NCI-H526 (cell line): ENCODE measurements at regions not wholly inside any gene's neighbourhood (a gene's known extent, or its start where the extent isn't known, plus 50 kb on each side); places are given as distances from the start of the nearest gene placed in this dataset.
"Not testable (repeated sequence)": the region's sequence is repeated elsewhere in the genome, so short reads cannot be mapped to it uniquely, and the experiment has no call there.

Experiments
- DNase-seq, 2 experiments: peaks; one replicate each; lab custom pipeline; 2025; lab: John Stamatoyannopoulos, UW

DNA sequence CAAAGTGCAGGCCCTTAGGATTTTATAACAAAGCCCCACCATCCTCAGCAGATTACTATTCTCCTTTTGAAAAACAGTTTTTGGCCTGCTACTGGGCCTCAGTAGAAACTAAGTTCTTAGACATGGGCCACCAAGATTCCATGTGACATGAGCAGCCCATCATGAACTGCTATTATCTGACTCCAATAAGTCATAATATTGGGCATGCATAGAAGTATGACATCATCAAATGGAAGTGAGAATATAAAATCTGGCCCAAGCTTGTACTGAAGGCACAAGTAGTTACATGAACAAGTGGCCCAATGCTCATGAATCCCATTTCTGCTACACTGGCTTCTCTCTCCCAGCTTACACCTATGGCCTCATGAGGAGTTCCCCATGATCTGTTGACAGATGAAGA lies 404.8 kb downstream of the EPHA5 start:
- DNase-seq: no peak

DNA sequence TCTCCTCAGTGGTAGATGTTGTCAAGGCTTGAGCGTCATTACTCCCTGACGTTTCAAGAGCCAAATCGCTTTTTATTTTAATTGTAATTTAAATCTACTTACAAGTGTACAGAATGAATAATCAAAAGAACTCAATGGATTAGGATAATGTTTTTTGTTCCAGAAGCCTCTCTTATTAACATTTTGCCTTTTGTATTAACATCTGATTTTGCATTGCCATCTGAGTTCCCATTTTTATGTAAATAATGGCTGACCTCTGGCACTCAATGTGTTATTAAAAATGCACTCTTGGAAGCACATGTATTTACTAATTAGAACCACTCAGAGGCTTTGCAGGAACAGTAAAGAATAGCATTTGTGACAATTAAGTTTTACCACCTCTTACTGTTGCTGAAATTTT lies 411.0 kb downstream of the EPHA5 start:
- DNase-seq: no peak

- no peak for DNase-seq
These were observed 419.4 kb downstream of the EPHA5 start for GRCh38 chr4:65250916-65251315.

DNA sequence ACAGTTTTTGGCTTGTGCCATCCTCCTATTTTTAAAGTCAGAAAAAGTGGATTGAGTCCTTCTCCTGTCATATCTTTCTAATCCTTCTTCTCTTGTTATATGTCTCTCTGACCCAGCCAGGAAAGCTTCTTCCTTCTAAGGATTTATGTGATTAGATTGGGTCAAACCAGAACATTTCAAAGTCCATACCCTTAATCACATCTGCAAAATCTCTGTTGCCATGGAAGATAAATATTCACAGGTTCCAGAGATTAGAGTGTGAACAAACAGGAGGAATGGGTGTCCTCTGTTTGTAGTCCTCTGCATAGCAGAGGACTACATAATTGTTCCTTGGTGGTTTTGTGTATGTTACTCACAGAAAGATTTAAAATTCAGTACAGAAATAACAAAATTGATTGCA lies 421.2 kb downstream of the EPHA5 start:
- no peak for DNase-seq

DNA sequence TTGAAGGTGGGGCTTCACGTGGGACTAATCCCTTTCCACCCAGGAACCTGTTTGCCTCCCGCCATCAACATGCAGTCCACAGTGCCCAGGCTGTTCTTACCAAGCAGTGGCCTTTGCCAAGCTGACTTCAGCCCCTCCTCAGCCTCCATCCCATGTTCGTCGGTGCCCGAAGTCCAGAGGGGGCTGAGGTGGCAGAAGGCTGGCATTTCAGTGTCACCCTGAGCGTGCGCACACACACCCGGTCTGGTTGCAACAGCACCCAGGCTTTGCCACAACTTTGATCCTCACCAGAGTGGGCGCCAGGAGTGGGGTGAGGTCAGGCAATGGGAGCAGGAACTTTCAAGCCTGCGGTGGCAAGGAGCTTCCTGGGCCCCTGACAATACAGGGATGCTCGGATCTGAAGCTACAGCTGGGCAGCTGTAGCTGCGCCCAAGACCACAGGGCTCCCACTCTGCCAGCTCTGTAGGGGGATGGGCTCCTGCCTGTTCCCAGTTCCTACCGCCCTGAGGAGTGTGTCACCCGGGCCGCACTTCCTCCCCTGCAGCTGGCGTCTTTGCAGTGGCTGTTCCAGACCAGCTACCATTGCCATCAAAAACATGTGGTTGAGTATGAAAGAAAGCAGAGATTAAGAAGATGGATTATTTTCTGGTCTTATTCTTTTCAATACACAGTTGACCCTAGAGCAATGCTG lies 428.0 kb downstream of the EPHA5 start:
- DNase-seq: no peak

DNA sequence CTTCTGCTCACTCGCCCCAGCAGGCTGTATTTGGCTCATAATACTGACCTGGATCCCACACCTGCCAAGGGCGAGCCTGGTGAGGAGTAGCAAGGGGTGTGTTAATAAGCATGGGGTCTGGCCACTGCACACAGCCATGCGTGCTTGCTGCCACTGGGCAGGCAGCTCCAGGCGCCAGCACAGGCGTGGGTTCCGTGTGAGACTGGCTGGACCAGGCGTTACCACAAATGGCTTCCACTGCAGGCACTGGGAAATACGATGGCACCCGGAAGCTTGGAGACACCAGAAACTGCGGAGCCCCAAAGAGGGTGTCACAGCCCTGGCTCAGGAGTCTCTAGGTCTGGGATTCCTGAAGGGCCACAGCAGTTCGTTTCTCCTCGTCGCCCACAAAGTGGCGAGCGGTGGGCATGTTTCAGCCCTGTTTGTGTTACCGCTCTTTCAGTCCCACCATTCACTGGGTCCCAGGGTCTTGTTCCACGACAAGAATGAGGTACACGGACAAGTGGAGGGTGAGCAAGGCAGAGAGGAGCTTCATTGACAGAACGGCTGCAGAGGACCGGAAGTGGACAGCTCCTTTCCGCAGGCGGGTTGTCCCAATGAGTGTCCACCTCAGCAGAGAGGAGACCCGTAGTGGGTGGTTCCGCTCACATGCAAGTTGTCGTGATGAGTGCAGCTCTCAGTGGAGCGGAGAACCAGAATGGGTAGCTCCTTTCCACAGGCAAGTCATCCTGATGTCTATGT lies 428.9 kb downstream of the EPHA5 start:
- no peak for DNase-seq

- DNase-seq: no peak
These were observed 436.2 kb downstream of the EPHA5 start for GRCh38 chr4:65234061-65234460.

DNA sequence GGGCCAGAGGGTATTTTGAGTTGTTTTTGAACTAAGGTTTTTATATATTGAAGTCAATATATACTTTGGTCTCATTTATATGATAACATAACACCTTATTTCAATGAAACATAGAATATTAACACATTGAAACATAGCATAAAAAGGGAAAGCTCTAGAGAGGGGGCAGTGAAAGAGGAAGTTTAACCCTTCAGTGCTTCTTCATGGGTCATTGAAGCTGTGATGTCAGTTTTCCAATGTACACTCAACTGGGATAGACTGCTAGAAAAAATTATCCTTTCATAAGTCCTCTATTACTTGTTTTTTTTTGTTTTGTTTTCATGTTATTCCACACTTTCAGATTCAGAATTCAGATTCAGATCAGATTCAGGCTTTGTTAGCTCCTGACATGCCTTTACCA lies 442.7 kb downstream of the EPHA5 start:
- no peak for DNase-seq

DNA sequence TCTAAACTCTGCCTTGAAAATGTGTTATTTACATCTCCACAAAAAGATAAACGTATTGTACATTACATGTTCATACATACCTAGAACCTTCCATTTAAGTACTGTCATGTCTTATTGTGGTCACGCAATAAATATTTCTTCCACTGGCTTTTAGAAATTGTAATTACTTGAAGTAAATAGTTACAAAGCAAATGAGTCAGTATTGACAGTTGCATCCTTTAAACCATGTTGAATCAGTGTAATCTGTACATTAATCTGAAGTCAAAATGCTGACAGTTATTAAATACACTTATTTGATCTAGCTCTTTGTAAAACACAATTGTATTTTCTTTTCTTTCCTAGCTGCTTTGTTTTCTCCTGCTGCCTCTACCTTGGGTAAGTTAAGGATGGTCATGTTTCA lies 446.7 kb downstream of the EPHA5 start:
- DNase-seq: no peak

DNA sequence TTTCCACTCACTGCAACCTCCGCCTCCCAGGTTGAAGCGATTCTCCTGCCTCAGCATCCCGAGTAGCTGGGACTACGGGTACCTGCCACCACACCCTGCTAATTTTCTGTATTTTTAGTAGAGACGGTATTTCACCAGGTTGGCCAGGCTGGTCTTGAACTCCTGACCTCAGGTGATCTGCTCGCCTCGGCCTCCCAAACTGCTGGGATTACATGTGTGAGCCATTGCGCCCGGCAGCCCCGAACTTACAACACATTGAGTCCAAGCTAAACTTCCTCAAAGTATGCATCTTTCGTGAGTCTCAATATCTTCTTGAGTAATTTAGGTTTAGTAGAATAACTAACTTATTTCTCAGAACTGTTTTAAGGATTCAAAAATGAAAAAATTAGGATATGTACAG lies 447.2 kb downstream of the EPHA5 start:
- DNase-seq: not testable (repeated sequence)

DNA sequence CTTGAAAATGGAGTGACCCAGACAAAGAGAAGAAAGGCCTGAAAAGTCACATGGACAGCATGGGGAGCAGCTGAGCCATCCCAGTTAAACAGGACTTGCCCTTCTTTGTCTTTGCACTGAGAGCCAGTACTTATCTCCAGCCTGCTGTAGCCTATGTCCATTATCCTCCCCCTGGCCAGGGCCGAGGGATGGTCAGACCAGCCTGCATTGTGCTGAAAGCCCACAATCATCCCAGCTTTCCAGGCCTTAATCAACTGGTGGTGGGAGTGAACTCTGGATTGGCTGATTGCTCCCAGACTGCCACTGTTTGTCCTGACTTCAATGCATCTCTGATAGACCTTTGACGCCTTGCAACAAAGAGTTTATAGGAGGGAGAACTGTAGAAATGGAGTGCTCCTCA lies 453.1 kb downstream of the EPHA5 start:
- no peak for DNase-seq

- DNase-seq: no peak
These were observed 467.4 kb downstream of the EPHA5 start for GRCh38 chr4:65202853-65203236.

- DNase-seq: no peak
These were observed 468.0 kb downstream of the EPHA5 start for GRCh38 chr4:65202165-65202852.

DNA sequence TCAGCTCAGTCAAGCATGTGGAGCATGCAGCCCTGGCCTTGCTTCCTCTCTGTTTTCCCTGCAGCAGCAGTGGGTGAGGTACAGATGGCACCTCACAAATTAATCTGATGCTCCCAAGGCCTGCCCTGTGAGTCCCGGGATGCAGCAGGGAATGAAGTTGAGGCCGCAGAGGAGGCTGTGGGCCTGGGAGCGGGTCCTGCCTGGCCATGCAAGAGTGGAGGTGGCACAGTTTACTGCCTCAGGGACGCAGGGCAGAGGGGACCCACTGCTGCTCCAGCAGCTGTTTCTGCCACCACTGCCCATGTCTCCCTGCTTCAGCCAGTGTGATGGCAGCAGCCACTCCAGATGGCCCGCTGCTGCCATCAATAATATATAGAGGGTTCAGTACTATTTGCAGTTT lies 474.6 kb downstream of the EPHA5 start:
- no peak for DNase-seq

DNA sequence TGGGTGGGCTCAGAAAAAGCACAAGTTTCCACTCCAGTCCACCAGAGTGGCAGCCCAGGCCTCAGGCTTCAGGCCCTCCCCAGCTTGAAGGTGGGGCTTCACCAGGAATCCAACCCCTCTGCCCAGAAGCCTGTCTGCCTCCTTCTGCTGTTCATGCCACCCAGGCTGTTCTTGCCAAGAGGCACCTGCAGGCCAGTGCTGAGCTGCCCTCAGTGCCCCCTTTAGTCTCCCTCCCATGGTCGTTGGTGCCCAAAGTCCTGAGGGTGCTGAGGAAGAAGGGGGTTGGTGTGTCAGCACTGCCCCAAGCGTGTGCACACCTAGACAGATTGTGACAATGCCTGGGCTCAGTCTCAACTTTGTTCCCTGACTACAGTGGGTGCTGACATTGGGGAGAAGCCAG lies 475.3 kb downstream of the EPHA5 start:
- DNase-seq: no peak

GRCh38 chr4:65193985-65194384 lies 476.3 kb downstream of the EPHA5 start:
- DNase-seq: no peak

- DNase-seq: no peak
These were observed 479.5 kb downstream of the EPHA5 start for GRCh38 chr4:65190780-65191179.

- no peak for DNase-seq
These were observed 494.7 kb downstream of the EPHA5 start for GRCh38 chr4:65175585-65175984.

DNA sequence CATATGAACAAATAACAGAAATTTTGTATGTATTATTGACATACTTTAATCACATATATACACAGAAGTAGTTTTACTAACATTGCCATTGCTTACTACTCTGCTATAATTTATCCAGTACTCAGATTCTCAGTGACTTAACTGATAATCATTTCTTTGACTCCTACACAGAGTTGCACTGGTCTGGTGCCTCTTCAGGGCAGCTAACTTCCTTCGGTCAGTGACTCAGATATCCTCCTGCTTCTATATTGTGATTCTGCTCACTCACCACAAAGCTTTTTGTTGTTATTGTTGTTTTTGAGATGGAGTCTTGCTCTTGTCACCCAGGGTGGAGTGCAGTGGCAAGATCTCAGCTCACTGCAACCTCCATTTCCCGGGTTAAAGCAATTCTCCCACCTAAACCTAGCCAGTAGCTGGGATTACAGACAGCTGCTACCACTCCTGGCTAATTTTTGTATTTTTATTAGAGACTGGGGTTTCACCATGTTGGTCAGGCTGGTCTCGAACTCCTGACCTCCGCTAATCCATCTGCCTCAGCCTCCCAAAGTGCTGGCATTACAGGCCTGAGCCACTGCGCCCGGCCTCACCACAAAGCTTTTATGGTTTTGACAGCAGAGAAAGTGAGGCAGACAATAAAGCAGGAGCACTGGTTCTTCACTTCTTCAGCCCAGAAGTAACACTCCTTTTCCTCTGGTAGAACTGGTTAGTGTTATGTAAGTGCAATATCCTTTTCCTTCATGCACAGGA lies 499.3 kb downstream of the EPHA5 start:
- DNase-seq: no peak

DNA sequence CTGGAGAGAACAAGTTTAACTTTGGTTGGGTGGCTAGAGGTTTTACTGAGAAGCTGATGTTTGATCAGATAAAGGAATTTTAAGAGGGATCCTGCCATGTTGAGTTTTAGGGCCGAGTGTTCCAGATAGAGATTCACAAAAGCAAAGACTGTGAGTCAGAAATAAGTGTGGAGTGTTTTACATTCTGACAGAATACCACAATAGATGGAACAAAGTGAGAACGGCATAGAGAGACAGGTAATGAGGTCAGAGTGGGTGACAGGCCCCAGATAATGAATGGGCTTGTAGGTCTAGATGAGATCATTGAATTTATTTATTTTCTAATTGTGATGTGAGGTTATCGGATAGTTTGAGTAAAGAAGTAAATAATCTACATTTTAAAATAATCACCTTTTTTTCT lies 502.6 kb downstream of the EPHA5 start:
- no peak for DNase-seq

DNA sequence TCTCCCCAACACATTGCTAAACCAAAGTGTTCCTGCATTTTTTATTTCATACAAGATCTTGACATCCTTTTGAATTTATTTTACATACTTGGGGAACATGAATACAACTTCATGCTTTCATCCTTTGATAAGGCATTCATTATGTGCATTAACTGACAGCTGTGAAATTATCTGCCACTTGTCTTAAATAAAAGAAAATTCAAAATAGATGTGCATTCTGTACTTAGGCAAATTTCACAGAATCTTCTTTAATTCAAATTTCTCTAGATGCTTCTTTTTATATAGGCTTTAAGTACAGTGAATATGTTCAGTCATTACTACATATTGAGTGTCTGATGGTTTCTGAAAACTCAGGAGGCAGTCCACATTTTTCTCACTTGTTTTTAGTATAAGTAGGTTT lies 518.1 kb downstream of the EPHA5 start:
- no peak for DNase-seq

DNA sequence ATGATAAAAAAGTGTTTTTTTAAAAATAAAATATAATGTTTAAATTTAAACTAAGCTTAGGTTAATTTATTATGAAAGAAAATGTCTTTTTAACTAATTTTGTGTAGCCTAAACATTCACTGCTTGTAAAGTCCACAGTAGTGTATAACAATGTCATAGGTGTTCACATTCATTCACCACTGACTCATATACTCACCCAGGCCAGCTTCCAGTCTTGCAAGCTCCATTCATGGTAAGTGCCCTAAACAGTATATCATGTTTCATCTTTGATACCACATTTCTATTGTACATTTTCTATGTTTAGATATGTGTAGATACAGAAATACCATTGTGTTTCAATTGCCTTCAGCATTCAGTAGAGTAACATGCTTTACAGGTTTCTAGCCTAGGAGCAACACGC lies 530.3 kb downstream of the EPHA5 start:
- DNase-seq: no peak

DNA sequence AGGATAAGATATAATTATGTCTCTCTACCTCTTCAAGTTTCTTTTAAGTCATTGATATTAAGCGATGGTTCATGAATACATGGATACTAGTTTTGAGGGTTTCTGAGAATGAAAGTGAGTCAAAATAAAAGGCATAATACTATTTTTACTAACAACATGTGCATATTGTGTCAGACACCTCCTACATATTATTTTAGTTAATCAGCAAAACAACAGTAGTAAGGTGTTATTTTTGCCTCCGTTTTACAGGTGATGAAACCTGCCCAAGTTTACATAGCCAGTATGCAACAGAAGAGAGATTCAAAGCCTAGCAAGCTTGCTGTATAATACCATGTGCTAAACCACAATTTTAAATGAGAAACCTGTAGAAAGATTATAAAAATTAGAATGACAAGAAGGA lies 544.1 kb downstream of the EPHA5 start:
- DNase-seq: no peak
